ENCODE measurements at regions not wholly inside any gene's neighbourhood (a gene's known extent, or its start where the extent isn't known, plus 50 kb on each side); places are given as distances from the start of the nearest gene placed in this dataset.

DNA sequence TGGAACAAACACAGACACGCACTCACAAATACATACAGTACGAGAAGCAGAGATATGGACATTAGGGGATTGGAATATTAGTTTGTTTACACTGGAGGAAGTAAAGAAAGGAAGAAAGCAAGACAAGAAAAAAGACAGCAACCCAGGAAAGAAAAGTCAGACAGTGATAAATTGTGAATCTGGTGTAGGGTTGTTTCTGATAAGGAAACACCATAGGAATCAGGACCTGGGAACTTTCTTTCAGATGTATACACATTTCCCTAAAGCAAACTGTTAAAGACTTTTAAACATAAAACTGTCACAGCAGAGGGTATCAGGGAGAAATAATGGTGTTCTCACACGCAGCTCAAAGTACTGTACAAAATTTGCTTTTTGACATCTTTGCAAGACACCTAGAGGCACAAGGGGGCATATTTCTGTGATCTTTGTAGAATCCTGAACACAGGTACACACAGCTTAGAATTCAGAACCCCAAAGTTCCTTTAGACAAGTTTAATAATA lies 153.7 kb downstream of the TUSC7 start:
- TF ChIP-seq, protein P1, sequence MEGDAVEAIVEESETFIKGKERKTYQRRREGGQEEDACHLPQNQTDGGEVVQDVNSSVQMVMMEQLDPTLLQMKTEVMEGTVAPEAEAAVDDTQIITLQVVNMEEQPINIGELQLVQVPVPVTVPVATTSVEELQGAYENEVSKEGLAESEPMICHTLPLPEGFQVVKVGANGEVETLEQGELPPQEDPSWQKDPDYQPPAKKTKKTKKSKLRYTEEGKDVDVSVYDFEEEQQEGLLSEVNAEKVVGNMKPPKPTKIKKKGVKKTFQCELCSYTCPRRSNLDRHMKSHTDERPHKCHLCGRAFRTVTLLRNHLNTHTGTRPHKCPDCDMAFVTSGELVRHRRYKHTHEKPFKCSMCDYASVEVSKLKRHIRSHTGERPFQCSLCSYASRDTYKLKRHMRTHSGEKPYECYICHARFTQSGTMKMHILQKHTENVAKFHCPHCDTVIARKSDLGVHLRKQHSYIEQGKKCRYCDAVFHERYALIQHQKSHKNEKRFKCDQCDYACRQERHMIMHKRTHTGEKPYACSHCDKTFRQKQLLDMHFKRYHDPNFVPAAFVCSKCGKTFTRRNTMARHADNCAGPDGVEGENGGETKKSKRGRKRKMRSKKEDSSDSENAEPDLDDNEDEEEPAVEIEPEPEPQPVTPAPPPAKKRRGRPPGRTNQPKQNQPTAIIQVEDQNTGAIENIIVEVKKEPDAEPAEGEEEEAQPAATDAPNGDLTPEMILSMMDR (IDR thresholded peaks at IDR 0.05) = no peak
- no peak for TF ChIP-seq POLR2AphosphoS5 (IDR thresholded peaks at IDR 0.05)
- no peak for TF ChIP-seq POLR2A (IDR thresholded peaks at IDR 0.05)

All from prostate gland (tissue), 2 donors.